ENCODE measurements at regions not wholly inside any gene's neighbourhood (a gene's known extent, or its start where the extent isn't known, plus 50 kb on each side); places are given as distances from the start of the nearest gene placed in this dataset.

- TF ChIP-seq TAF1 (IDR thresholded peaks at IDR 0.05; ENCODE audit: borderline replicate concordance, insufficient read depth, low read length) (no peak), POLR2AphosphoS5 (IDR thresholded peaks at IDR 0.05; ENCODE audit: low read depth, low read length) (no peak), SIN3A (IDR thresholded peaks at IDR 0.05; ENCODE audit: borderline replicate concordance, insufficient read depth, low read length) (no peak), REST (IDR thresholded peaks at IDR 0.05; ENCODE audit: insufficient read depth in 1 of 2, low read depth in 2 of 2, low read length in 2 of 2) (no peak)
These were observed 424.1 kb downstream of the TLR4 start for GRCh38 chr9:118128313-118128712.
